GM21423 (cell line): ENCODE measurements at regions not wholly inside any gene's neighbourhood (a gene's known extent, or its start where the extent isn't known, plus 50 kb on each side); places are given as distances from the start of the nearest gene placed in this dataset.

Experiments used
- ATAC-seq: cut with Tn5 transposase; IDR thresholded peaks from one replicate; pipeline ENCODE4 v1.9.1; 2021; ENCODE audit warnings: mild to moderate bottlenecking, moderate library complexity; ENCODE audit not compliant: unreplicated experiment

- no peak for ATAC-seq
Observed at GRCh38 chr9:14522627-14523379, 170.4 kb downstream of the ZDHHC21 start.

GRCh38 chr9:14520341-14520740 lies 172.9 kb downstream of the ZDHHC21 start:
- no peak for ATAC-seq

DNA sequence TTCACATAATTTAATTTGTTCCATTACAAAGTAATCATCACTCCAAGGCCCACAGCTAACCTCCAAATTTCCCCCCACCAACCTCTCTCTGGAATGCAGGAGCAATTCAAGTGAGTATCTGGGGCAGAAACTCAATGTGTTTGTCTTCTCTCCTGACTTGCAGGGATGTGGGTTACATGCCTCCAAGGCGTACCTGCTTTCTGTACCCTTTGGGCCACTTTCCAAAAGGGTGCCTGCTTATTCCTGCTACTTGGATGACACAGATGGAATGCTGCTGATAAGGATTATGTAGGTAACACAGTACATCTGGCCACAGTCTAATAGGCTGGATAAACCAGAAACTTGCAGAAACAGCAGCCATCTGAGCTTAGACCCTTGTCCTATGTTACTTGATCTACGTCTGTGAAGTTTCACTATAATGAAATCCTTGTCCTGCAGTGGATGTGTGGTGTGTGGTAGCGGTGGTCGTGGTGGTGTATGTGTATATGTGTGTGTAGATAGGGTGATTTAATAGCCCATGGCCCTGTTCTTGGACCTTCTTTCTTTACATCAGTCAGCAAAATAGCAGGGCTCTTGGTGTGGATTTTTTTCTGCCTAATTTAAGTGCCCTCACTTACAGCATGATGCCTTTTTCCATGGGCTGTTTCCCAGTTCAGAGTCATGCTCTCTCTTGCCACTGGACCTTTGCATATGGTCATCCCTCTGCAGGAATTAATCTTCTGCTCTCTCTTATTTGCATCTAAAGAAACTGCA lies 175.9 kb downstream of the ZDHHC21 start:
- no peak for ATAC-seq

GRCh38 chr9:14516656-14517055 lies 176.6 kb downstream of the ZDHHC21 start:
- no peak for ATAC-seq

DNA sequence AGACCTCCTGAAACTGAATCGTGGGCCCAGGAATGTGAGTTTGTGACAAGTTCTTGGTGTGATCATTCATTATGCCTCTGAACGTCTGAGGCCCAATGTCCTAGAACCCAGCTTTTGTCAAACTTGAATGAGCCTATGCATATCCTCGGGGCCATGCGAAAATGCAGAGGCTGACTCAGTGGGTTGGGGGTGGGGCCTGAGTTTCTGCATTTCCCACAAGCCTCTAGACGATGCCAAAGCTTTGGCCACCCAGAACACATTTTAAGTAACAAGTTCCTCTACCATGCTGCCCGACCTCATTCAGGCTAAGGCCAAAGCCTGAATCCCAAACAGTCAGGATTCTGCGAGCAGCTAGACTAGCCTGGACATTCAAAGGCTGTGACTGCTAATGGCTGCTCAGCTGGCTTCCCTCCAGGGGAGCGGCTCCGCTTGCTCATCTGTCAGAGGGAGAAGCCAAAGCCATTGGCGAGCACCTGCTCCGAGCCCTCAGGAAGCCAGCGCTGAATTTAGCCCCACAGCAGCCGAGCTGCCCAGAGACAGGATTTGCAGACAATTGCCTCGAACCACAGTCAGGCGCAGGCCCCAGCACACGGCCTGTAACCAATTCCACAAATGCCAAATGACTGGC lies 177.5 kb downstream of the ZDHHC21 start:
- no peak for ATAC-seq

GRCh38 chr9:14515049-14515448 lies 178.2 kb downstream of the ZDHHC21 start:
- no peak for ATAC-seq

- no peak for ATAC-seq
Observed at GRCh38 chr9:14512942-14513341, 180.3 kb downstream of the ZDHHC21 start.

DNA sequence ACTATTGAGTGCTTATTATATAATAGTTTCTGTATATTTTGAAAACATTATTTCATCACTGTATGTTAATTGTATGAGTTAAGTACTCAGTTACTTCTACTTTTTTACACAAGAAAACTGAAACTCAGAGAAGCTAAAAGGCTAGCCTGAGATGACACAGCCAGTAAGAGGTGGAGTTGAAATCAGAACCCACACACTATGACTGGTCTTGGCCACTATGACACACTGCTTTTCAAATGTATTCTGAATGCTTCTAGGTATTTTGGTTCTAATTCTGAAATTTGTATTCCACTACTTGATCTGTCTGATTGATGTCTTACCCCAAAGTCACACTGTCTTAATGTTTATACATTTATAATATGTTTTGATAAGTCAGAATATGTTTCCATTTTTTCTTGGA lies 181.8 kb downstream of the ZDHHC21 start:
- no peak for ATAC-seq

DNA sequence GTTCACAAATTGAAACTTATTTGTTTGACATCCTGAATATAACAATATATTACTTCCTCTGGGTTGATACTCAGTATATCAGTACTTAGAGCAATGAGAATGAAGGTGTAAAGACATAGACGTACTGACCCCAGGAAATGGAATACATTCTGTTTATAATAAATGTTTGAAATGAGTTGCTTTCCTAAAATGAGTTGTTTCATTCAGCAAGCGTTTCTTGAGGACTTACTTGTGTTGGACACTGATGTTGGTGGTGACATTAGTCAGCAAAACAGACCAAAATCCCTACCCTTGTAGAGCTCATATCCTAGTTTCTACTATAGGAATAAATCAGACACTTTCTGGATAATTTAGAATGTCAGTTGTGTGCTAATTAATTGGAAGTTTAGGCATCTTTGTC lies 184.3 kb downstream of the ZDHHC21 start:
- no peak for ATAC-seq

GRCh38 chr9:14501366-14501765 lies 187.4 kb upstream of the NFIB start:
- no peak for ATAC-seq

DNA sequence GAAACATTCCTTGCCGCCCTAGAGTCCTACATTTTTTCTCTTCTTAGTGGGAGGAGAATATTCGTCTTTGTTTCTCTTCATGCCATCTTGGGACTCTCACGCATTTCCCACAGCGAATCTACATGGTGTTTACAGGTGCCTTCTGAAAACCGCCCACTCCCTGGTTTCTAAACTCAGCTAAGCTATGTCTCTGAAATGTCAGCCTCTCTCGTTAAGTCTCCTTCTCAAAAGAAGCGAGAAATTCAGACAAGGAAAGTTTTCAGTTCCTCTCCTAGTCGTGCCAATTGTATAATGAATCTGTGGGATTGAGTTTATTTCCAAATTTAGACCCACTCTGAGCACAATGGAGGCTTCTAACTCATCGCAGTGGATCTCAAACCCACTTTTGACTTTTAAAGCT lies 186.8 kb upstream of the NFIB start:
- no peak for ATAC-seq

DNA sequence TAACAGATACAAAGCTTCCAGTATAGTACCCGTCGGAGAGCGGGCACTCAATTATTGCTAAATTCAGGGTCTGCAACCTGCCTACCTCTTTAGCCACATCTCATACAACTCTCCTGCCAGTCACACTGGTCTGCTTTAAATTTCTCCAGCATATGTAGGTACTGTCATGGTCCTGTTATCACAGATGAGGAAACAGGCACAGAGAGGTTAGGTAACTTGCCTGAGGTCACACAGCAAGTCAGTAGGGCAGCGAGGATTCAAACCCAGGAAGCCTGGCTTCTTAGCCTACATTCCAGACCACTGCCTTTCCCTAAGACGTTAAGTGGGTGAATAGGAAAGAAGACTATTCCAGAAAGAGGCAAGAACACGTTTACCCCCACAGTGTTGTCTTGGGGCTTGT lies 186.0 kb upstream of the NFIB start:
- ATAC-seq: no peak

GRCh38 chr9:14498824-14499223 lies 184.9 kb upstream of the NFIB start:
- no peak for ATAC-seq

DNA sequence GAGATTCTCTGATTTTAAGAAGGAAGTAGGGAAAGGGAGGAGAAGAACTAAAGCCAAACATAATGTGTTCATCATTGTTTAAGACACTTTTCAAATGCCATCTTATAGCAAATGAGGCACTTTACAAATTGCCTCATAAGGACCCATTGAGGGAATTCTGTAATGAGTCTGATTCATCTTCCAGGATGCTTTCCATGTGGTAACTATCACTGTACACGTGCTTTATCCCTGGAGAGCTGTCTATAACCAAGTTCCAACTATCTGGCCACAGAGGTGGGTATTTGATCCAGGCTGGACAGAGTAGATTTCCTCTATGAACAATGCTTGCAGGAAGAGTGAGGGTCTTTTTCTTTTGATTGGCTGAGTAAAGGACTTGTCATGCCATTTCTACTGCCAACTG lies 183.5 kb upstream of the NFIB start:
- no peak for ATAC-seq

- ATAC-seq: no peak
Observed at GRCh38 chr9:14488421-14489190, 174.7 kb upstream of the NFIB start.

GRCh38 chr9:14487547-14488185 lies 173.7 kb upstream of the NFIB start:
- no peak for ATAC-seq

DNA sequence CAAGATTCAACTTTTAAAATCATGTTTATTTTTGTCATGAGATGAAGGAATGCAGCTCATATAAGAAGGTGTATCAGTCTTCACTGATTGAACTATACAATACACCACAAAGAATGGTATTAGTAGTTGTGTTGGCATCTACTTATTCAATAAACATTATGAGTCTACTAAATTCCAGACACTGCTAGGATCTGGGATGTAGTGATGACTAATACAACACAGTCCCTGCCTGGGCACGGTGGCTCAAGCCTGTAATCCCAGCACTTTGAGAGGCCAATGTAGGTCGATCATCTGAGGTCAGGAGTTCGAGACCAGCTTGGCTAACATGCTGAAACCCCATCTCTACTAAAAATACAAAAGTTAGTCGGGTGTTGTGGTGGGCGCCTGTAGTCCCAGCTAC lies 171.4 kb upstream of the NFIB start:
- no peak for ATAC-seq

DNA sequence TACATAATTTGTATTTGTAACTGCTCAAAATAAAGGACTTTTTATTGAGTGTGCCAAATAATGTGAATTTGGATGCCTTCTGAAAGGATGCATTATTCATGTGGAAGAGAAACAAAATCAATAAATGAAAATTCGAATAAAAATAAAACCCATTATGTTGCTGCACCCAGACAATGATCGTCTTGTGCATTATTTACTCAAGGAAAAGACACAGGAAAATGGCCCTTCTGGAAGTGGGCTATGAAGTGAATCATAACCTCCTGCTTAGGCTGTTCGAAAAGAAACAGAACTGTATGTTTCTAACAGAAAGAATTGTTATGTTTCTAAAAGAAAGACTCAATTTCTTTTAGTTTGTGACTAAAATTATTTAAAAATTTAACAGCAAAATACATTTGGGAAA lies 168.9 kb upstream of the NFIB start:
- ATAC-seq: no peak

DNA sequence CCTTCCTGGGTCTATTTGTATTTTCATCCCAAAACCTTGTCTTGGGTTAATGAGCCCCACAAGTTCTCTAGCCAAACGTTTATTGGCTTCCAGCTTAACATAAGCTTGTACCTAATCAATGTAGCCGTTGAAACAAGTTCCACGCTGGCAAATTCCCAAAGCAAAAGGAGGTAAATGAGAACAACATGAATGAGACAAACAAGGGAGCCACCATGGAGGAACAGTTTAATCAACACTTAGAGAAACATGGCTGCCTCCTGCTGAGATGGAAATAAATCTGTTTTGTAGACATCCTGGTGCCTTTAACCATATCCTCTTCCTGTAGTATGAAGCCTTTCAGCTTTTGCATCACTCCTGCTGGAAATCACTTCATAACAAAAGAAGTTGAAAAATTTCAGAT lies 166.6 kb upstream of the NFIB start:
- no peak for ATAC-seq

GRCh38 chr9:14479163-14479560 lies 165.2 kb upstream of the NFIB start:
- no peak for ATAC-seq
